ENCODE measurements at regions not wholly inside any gene's neighbourhood (a gene's known extent, or its start where the extent isn't known, plus 50 kb on each side); places are given as distances from the start of the nearest gene placed in this dataset.

DNA sequence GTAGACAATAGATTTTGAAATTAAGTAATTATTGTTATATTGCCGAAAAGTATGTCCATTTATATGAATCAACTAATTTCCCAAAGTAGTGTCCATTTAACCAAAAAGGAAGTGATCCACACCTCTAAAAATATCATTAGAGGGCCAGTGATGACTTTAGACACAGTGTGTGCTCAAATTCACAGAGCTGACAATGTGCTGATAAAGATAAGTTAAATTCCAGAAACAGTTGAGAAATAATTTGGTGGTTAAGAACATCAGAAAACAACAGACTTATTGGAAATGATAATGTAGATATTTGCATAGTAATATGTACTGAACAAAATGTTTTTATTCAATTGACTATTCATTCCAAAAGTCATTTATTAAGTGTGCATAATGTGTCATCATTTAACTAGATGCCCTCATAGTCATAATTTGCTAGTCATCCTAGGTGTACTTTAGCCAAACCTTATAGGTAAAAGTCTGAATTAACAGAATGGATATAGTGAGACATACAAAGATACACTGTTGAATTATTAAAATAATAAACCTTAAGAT lies 230.2 kb upstream of the ADAMTS9 start:
- TF ChIP-seq, protein P1, sequence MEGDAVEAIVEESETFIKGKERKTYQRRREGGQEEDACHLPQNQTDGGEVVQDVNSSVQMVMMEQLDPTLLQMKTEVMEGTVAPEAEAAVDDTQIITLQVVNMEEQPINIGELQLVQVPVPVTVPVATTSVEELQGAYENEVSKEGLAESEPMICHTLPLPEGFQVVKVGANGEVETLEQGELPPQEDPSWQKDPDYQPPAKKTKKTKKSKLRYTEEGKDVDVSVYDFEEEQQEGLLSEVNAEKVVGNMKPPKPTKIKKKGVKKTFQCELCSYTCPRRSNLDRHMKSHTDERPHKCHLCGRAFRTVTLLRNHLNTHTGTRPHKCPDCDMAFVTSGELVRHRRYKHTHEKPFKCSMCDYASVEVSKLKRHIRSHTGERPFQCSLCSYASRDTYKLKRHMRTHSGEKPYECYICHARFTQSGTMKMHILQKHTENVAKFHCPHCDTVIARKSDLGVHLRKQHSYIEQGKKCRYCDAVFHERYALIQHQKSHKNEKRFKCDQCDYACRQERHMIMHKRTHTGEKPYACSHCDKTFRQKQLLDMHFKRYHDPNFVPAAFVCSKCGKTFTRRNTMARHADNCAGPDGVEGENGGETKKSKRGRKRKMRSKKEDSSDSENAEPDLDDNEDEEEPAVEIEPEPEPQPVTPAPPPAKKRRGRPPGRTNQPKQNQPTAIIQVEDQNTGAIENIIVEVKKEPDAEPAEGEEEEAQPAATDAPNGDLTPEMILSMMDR (conservative IDR thresholded peaks at IDR 0.05; ENCODE audit: low read depth, low read length): no peak
- no peak for DNase-seq (ENCODE audit: low read depth)
- H3K4me3 ChIP-seq (ENCODE audit: low read depth, low read length): no peak overlapping the region

DNA sequence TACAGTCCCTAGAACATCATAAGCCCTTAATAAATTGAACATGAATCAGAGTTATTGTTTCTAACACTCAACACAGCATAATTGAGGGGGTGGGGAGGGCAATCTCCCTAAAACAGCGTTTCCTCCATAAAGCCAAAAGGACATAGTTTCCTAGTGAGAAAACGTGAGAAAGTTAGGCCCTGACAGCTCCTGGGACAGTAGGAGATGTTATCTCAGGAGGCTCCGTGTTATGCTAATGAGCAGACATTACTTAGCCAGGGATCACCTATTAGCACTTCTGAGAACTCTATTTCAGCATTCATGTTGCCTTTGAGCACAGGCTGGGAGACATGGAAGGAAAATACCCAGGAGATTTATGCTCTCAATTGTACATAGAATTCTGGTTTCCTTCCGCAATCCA lies 229.1 kb upstream of the ADAMTS9 start:
- TF ChIP-seq, protein P1 (conservative IDR thresholded peaks at IDR 0.05; ENCODE audit: low read depth, low read length): no peak
- no peak for DNase-seq (ENCODE audit: low read depth)
- H3K4me3 ChIP-seq (ENCODE audit: low read depth, low read length): no peak overlapping the region

DNA sequence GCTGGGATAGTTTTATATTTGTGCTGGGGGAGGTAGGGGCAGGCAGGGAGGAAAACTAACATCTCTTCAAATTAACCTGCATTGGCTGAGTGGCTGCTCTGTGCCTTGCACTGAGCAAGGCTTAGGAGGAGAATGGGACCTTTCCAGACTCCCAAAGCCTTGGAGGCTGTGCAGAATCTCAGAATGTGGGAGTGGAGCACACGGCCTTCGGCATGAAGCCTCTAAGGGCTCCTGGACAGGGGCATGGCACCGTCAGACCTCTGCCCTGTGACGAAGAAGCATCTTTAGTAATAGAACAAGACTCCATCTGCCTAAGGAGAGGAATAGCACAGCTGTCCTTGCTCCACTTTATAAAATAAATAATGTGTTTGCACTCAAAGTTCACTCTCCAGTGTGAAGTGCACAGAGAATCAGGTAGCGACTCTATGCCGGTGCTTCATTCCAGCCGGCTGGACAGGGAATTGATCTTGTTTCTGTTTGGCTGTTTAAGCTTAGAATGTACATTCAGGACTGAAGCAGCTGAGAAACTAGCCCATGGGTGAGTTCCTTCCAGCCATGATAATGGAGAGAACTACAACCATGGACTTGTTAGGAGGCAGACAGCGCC lies 228.5 kb upstream of the ADAMTS9 start:
- no peak overlapping the region for H3K4me3 ChIP-seq (ENCODE audit: low read depth, low read length)
- TF ChIP-seq, protein P1 (conservative IDR thresholded peaks at IDR 0.05; ENCODE audit: low read depth, low read length): no peak
- DNase-seq (ENCODE audit: low read depth): no peak

DNA sequence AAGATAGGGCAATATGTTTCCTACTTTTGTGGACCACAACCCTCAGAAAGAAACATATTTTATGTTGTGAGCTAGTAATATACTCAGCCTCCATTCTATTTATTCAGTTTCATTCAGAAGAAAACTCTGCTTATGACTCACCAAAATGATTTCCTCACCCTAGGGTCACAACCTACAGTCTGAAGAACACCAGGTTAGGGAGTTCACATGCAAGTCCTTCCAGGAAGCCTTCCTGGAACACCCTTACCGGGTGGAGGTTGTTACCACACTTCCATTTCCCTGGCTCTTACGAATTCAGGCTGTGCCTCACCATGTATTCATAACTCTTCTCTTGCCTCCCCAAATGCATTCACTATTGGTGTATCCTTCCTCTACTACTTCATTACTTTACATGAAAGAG lies 228.0 kb upstream of the ADAMTS9 start:
- peak; percentile 49 for DNase-seq (ENCODE audit: low read depth)
- H3K4me3 ChIP-seq (ENCODE audit: low read depth, low read length): no peak overlapping the region
- TF ChIP-seq, protein P1 (conservative IDR thresholded peaks at IDR 0.05; ENCODE audit: low read depth, low read length): no peak

DNA sequence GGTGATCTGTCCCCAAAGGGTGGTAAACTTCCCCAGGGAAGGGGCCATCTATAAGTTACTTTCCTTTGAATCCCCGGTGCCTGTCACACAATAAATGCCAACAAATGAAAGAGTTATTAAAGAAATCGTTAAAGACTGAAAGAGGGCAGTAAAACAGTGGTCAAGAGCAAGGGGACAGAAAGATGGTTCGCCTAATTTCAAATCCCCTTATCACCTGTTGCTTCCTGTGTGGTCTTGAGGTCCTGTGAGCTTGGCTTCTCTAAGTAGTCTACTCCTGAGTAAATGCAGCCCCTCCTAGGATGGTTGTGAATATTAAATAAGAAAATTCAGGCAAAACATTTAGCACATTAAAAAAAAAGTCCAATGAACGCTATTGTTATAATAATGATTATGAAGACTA lies 225.7 kb upstream of the ADAMTS9 start:
- DNase-seq (ENCODE audit: low read depth): no peak
- TF ChIP-seq, protein P1 (conservative IDR thresholded peaks at IDR 0.05; ENCODE audit: low read depth, low read length): no peak
- H3K4me3 ChIP-seq (ENCODE audit: low read depth, low read length): no peak overlapping the region

DNA sequence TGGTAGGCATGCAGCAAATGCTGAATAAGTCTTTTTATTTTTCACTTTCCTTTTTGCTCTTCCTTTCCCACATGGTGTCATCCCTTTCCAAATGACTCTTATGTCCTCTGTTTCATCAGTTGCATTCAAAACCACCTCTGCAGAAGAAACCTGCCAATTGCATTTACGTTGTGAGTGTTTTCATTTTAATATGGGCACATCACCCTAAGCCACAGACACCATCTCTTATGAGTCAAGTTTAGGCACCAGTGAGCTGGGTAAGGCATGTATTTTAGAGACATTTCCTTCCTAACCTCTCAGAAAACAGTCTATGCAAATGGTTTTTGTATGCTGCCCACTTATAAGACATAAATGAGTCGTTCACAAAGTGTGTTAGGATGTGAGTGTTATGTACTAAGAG lies 223.3 kb upstream of the ADAMTS9 start:
- TF ChIP-seq, protein P1 (conservative IDR thresholded peaks at IDR 0.05; ENCODE audit: low read depth, low read length): no peak
- no peak overlapping the region for H3K4me3 ChIP-seq (ENCODE audit: low read depth, low read length)
- DNase-seq (ENCODE audit: low read depth): no peak
